GM11168 (cell line): ENCODE measurements at regions not wholly inside any gene's neighbourhood (a gene's known extent, or its start where the extent isn't known, plus 50 kb on each side); places are given as distances from the start of the nearest gene placed in this dataset.
"Not testable (repeated sequence)": the region's sequence is repeated elsewhere in the genome, so short reads cannot be mapped to it uniquely, and the experiment has no call there.

Source experiments
- in situ Hi-C: fragments of 300-500 bp; cut with MboI; formaldehyde crosslinking; loops from one replicate; pipeline ENCODE4 v1.12.0; 2022; ENCODE audit warnings: low sequenced_read_pairs; ENCODE audit not compliant: unreplicated experiment

DNA sequence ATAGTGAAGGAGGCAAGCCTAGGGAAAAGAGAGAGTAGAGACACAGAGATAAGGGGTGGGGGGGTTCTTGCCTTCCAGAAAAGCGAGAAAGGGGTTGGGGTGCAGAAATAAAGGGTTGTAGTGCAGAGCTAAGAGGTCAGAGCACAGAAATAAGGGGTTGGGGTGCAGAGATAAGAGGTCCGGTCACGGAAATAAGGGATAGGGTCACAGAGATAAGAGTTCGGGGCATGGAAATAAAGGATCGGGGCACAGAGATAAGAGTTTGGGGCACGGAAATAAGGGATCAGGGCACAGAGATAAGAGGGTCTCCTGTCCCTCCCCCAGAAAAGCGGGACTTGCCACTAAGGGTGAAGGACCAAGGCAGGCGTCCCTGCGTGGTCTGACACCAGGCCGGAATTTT is 222.0 kb downstream of the OTOP1 start:
- in situ Hi-C loops, result not testable (repeated sequence)

GRCh38 chr4:4006356-4006755 is 220.4 kb downstream of the OTOP1 start:
- in situ Hi-C loops, result not testable (repeated sequence)

- in situ Hi-C loops, result not testable (repeated sequence)
Measured at GRCh38 chr4:4019071-4019470, 207.7 kb downstream of the OTOP1 start.

- in situ Hi-C loops, result not testable (repeated sequence)
Measured at GRCh38 chr4:4021161-4021560, 205.6 kb downstream of the OTOP1 start.

DNA sequence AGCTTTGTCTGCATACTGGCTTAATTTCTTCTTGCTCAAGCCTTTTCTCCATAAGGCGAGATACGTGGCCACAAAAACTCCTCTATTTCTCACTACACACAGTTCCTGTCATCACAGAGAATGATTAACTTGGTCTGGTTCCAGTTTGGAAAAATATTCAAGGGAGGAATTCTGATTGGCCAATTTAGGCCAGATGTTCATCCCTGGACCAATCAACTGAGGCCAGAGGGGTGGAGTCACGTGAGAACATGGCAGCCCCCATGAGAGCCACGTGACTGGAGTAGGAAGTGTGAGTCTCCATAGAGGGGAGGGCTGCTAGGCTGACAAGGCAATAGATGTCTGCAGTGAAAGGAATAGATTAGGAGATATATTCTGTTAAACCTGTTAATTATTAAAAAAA is 200.0 kb downstream of the OTOP1 start:
- in situ Hi-C loops, result not testable (repeated sequence)

GRCh38 chr4:4028752-4029151 is 198.0 kb downstream of the OTOP1 start:
- in situ Hi-C loops, result not testable (repeated sequence)

DNA sequence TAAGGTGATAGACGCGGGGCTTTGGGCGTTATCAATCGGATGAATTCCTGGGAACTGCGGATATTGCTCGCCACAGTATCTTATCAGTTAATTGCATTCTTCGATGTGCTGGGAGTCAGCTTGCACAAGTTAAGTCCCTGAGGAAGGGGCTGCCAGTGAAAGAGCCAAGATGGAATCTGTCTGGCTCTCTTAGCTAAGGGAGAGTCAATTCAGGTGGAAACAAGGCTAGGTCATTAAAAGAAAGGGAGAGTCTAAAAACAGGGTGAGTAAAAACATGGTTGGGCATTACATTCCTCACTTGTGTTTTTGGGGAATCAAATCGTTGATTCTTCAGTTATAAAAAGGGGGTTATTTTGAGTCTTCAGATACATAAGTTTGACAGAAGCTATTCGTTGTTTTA is 196.2 kb downstream of the OTOP1 start:
- in situ Hi-C loops, result not testable (repeated sequence)

- in situ Hi-C loops, result not testable (repeated sequence)
Measured at GRCh38 chr4:4031446-4032135, 195.1 kb downstream of the OTOP1 start.

- in situ Hi-C loops, result not testable (repeated sequence)
Measured at GRCh38 chr4:4032364-4032763, 194.4 kb downstream of the OTOP1 start.

DNA sequence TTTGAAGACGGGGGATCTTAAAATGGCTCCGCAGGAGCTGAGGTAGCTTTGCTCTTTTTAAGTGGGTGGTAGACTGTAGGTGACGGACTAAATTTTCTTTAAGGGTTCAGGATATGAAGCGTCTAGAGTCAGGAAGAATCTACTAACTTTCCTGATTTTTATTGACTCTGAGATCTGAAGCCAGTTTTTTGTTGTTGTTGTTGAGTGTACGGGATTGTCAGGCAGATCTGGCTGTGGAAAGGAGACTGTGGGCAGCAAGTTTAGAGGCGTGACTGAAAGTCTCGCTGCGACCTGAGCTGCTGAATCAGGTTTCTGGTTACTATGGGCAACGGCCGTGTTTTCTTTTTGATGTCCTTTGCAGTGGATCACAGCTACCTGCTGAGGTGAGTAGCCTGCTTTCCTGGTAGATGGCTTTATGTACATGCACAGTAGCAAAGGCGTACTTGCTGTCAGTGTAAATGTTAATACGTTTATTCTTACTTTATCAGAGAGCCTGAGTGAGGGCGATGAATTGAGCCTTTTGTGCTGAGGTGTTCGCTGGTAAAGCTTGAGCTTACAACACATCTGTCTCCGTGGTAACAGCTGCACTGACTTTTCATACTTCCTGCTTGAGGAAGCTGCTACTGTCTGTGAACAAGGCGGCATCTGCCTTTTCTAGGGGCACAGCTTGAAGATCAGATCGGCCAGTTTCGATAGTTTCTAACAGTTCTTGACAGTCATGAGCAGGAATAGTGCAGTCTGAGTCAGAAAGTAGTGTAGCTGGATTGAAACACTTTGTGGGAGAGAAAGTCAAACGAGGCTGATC is 193.7 kb downstream of the OTOP1 start:
- in situ Hi-C loops, result not testable (repeated sequence)

DNA sequence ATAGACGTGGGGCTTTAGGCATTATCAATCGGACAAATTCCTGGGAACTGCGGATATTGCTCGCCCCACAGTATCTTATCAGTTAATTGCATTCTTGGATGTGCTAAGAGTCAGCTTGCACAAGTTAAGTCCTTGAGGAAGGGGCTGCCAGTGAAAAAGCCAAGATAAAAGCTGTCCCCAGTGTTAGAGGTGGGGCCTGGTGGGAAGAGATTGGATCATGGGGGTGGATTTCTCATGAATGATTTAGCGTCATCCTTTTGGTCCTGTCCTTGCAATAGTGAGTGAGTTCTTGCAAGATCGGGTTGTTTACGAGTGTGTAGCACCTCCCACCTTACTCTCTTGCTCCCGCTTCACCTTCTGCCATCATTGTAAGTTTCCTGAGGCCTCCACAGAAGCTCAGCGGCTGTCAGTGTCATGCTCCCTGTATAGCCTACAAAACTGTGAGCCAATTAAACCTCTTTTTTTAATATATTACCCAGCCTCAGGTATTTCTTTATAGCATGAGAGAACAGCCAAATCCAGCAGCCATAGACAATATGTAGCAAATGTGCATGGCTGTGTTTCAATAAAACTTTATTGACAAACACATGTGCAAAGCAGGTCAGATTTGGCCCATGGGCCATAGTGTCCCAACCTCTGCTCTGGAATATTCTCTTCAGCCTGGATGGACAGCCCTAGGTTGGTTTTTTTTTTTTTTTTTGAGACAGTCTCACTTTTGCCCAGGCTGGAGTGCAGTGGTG is 189.2 kb downstream of the OTOP1 start:
- in situ Hi-C loops, result not testable (repeated sequence)

DNA sequence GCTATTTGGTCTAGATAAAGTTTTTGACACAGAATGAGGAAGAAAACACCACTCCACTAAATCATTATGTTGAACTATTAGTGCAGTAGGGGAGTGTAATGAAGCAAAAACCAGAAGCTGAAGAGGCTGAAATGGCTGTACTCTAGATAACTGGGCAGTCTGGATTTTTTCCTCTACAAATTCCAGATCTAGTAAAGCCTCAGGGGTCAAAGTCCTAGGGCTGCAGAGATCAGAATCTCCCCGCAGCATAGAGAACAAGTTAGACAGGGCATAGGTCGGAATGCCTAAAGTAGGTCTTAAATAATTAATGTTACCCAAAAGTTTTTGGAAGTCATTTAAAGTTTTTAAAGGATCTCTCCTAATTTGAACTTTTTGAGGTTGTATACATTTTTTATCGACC is 180.9 kb downstream of the OTOP1 start:
- in situ Hi-C loops, result not testable (repeated sequence)

DNA sequence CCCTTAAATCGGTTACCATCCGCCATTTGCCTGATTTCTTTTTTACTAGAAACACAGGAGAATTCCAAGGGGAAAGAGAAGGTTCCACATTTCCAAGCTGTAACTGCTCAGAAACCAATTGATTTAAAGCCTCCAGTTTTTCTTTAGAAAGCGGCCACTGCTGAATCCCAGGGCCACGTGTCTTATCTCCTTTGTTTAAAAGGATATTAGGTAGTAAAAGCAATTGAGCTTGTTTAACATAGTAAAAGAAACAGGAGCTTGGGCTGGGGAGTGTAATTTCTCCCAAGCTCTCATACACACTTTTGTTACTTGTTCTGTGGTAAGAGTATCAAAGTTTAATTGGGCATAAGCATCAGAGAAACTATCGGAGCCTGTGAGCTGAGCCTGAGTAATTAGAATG is 180.0 kb downstream of the OTOP1 start:
- in situ Hi-C loops, result not testable (repeated sequence)

- in situ Hi-C loops, result not testable (repeated sequence)
Measured at GRCh38 chr4:4047202-4047601, 179.5 kb downstream of the OTOP1 start.

DNA sequence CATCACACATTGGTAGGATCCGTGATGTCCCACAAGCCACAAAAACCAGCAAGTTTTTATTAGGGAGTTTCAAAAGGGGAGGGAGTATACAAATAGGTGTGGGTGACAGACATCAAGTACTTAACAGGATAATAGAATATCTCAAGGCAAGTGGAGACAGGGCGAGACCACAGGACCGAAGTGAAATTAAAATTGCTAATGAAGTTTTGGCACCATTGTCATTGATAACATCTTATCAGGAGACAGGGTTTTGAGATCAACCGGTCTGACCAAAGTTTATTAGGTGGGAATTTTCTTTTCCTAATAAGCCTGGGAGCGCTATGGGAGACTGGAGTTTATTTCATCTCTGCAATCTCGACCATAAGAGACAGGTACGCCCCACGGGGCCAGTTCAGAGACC is 178.5 kb downstream of the OTOP1 start:
- in situ Hi-C loops, result not testable (repeated sequence)

DNA sequence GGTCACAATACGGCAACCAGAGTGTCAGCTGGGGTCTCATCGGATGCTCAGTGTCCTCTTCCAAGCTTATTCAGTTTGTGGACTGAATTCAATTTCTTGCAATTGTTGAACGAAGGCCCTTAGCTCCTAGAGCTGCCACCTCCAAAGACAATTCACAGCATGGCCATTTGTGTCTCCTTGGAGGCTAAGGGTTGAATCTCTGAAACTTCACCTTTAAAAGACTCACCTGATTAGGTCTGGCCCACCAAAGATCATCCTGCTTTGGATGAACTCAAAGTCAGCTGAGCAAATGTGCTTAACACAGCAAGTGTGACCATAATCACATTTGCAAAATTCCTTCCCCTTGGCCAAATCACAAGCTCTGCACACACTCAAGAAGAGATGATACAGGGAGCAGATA is 175.9 kb downstream of the OTOP1 start:
- in situ Hi-C loops, result not testable (repeated sequence)

DNA sequence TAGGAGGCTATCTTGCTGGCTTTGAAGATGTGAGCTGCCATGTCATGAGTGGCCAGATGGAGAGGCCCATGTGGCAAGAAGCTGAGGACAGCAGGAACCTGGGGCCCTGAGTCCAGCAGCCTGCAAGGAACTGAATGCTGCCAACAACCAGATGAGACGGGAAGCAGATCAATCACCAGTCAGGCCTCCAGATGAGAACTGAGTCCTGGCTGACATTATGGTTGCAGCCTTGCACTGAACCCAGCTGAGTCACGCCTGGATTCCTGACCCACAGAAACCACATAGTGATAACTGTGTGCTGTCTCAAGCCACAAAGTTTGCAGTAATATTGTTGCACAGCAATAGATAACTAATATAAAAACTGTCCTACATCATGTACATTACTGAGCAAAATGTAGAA is 173.8 kb downstream of the OTOP1 start:
- in situ Hi-C loops, result not testable (repeated sequence)

- in situ Hi-C loops, result not testable (repeated sequence)
Measured at GRCh38 chr4:4057226-4057625, 169.5 kb downstream of the OTOP1 start.

DNA sequence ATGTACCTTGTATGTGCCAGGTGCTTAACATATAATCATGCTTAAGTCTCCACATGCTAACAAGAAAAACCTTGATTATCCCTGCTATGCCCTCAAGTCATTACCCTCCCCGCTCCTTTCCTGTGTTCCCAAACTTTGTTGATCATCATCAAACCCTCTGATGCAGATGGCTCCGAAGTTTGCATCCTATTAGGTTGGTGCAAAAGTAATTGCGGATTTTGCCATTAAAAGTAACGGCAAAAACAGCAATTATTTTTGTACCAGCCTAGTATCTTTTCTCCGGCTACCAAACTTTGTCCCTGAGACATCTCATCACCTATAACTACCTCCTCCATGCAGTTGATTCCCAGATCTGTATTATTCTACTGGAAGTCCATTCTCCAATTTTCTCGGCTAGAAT is 142.6 kb downstream of the OTOP1 start:
- in situ Hi-C loops, result not testable (repeated sequence)

DNA sequence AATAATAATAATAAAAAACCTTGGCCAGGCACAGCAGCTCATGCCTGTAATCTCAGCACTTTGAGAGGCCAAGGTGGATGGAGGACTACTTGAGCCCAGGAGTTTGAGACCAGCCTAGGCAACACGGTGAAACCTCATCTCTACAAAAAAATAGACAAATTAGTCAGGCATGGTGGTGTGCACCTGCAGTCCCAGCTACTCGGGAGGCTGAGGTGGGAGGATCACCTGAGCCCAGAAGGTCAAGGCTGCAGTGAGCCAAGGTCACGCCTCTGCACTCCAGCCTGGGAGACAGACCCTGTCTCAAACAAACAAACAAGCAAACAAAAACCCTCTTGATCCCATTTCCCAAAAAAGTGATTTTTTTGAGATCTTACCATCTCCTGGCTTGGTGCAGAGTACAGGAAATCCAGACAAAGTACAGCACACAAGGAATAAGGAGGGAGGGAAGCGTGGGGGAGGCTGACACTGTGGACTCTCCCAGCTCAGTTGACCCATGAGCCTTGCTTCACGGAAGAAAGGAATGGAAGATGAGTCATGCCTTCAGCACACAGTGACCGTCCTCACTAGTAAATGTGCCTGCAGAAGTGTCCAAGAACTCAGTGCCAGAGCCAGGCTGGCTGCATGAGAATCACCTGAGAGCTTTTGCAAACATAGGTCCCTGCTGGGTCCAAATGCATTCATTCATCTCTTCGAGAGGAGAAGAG is 136.9 kb downstream of the OTOP1 start:
- in situ Hi-C loops, result loop anchor here (10.0 kb wide), 1 partner anchor 105 kb away; no protein-coding TSS in a partner anchor
